ENCODE measurements at regions not wholly inside any gene's neighbourhood (a gene's known extent, or its start where the extent isn't known, plus 50 kb on each side); places are given as distances from the start of the nearest gene placed in this dataset.

- no peak for DNase-seq
These were observed 373.8 kb upstream of the SYT4 start for GRCh38 chr18:43651057-43651456.

- DNase-seq = no peak
These were observed 379.3 kb upstream of the SYT4 start for GRCh38 chr18:43656547-43656946.

GRCh38 chr18:43661570-43661969, 384.3 kb upstream of the SYT4 start:
- DNase-seq = peak; percentile 32

- no peak for DNase-seq
These were observed 385.4 kb upstream of the SYT4 start for GRCh38 chr18:43662657-43663056.

GRCh38 chr18:43663159-43663558, 385.9 kb upstream of the SYT4 start:
- DNase-seq = no peak

- no peak for DNase-seq
These were observed 387.3 kb upstream of the SYT4 start for GRCh38 chr18:43664487-43665008.

GRCh38 chr18:43665105-43665788, 388.0 kb upstream of the SYT4 start:
- no peak for DNase-seq

GRCh38 chr18:43668866-43669265, 391.6 kb upstream of the SYT4 start:
- no peak for DNase-seq

- no peak for DNase-seq
These were observed 394.1 kb upstream of the SYT4 start for GRCh38 chr18:43671431-43671830.

GRCh38 chr18:43680096-43680495, 402.8 kb upstream of the SYT4 start:
- DNase-seq = no peak

GRCh38 chr18:43681661-43682060, 404.4 kb upstream of the SYT4 start:
- no peak for DNase-seq

- DNase-seq = no peak
These were observed 404.9 kb upstream of the SYT4 start for GRCh38 chr18:43682196-43682595.

- DNase-seq = no peak
These were observed 409.4 kb upstream of the SYT4 start for GRCh38 chr18:43686709-43687108.

- no peak for DNase-seq
These were observed 414.9 kb upstream of the SYT4 start for GRCh38 chr18:43692099-43692690.

GRCh38 chr18:43702399-43702798, 425.1 kb upstream of the SYT4 start:
- DNase-seq = no peak

GRCh38 chr18:43703050-43703449, 425.8 kb upstream of the SYT4 start:
- no peak for DNase-seq

- no peak for DNase-seq
These were observed 428.6 kb upstream of the SYT4 start for GRCh38 chr18:43705850-43706249.

GRCh38 chr18:43710135-43710534, 432.8 kb upstream of the SYT4 start:
- DNase-seq = no peak

GRCh38 chr18:43714343-43715010, 437.2 kb upstream of the SYT4 start:
- DNase-seq = no peak

- DNase-seq = no peak
These were observed 442.0 kb upstream of the SYT4 start for GRCh38 chr18:43719267-43719795.

- no peak for DNase-seq
These were observed 442.8 kb upstream of the SYT4 start for GRCh38 chr18:43720041-43720440.

GRCh38 chr18:43735570-43735969, 458.3 kb upstream of the SYT4 start:
- DNase-seq = no peak

GRCh38 chr18:43744960-43745745, 467.9 kb upstream of the SYT4 start:
- DNase-seq = no peak
